Fibroblast of gingiva (primary cell): ENCODE measurements at regions not wholly inside any gene's neighbourhood (a gene's known extent, or its start where the extent isn't known, plus 50 kb on each side); places are given as distances from the start of the nearest gene placed in this dataset.

Source experiments
- DNase-seq: peaks from one replicate; pipeline ENCODE4 v3.0.0-alpha.2; 2011; ENCODE audit warnings: low read depth

DNA sequence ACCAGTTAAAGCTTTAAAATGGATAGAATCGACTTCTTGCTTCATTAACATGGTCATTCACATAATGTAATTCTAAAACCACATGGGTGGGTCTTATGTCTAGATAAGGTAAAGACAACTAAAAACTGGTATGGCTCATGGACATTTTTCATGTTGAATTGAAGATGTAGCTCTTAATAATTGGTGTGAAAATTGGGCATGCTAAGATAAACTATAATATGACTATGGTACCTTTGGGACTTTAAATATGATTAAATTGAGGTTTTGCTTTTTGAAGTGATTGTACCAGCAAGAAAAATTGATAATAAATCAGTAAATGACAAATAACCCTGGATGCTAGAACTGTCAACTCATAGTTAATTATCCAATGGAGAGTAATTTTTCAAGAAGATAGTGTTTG lies 710.7 kb upstream of the PTPRD start:
- no peak for DNase-seq

DNA sequence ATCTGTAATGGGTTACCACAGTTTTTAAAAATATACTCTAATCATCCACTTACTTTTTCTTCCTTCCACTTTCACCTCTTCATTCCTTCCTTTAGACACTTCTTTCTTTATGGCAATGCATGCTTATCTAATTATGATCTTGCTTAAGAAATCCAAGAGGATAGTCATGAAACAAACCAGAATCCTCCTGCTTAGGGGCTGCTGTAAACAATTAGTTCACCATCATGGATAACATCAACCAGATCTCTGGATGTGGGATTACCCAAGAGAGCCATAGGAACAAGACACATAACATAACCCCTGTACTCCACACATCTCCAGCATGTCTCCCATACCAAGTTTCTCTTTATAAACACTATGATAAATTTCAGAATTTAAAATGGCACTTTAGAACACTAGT lies 713.4 kb upstream of the PTPRD start:
- DNase-seq = no peak

DNA sequence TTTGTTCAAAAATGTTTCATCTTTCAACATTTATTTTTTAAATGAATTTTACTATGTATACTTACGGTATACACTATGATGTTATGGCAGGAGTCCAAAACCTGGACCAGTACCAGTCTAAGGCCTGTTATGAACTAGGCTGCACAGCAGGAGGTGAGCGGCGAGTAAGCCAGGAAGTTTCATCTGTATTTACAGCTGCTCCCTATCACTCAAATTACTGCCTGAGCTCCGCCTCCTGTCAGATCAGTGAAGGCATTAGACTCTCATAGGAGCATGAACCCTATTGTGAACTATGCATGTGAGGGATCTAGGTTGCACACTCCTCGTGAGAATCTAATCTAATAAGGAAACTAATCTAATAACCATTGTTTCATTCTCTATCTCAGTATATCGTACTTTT lies 715.5 kb upstream of the PTPRD start:
- no peak for DNase-seq

DNA sequence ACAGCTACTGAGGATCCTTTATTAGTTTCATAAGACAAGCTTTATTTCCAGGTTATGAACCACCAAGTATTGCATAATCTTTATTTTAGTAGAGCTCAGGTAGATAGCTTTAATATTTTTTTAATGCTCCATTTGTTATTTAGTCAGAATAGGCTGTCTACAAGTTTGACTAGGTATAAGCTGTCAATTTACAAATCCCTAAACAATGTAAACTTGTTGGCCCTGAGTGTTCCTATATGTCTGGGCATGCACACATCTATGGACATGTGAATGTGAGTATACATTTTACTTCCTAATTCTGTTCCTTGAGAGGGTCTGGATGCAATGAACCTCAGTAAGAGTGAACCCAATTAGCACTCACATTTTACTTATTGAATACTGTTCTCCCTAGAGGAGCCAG lies 722.2 kb upstream of the PTPRD start:
- DNase-seq = no peak

DNA sequence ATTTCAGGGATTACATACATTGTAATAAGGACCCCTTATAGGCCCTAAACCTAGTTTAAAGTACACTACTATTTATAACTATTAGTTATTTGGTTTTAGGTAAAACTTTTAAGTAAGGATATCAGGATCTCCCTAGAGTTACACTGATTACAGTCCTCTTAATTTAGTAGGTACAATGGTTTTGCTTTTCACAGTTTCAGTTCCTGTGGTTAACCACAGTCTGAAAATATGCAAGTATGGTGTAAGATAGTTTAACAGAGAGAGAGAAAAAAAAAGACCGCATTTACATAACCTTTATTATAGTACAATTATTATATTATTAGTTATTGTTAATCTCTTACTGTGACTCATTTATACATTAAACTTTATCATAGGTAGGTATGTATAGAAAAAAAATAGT lies 725.3 kb upstream of the PTPRD start:
- no peak for DNase-seq

DNA sequence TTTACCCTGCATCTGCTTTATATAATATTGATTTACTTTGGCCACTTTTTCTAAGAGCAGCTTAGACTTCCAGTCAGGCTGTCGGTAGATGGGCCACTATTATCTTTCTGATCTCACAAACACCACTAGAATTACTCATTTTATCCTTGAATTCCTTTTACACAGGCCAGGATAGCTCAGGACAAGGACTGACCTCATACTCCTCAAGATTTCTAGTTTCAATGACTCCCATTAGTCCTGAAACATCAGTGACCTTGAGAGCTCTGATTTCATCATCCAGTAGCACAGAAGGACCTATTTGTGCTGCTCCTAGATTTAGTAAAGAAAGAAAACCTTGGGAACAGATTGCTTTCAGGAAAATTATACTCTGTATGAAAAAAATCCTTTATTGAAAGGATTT lies 727.9 kb upstream of the PTPRD start:
- DNase-seq = no peak

DNA sequence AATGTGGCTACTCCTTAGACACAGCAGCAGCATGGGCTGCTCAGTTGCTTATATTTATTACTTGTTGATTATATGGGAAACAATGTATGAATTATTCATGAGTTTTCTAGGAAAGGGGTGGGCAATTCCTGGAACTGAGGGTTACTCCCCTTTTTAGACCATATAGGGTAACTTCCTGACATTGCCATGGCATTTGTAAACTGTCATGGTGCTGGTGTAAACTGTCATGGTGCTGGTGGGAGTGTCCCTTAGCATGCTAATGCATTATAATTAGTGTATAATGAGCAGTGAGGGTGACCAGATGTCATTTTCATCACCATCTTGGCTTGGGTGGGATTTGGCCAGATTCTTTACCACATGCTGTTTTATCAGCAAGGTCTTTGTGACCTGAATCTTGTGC lies 734.6 kb upstream of the PTPRD start:
- DNase-seq = no peak

DNA sequence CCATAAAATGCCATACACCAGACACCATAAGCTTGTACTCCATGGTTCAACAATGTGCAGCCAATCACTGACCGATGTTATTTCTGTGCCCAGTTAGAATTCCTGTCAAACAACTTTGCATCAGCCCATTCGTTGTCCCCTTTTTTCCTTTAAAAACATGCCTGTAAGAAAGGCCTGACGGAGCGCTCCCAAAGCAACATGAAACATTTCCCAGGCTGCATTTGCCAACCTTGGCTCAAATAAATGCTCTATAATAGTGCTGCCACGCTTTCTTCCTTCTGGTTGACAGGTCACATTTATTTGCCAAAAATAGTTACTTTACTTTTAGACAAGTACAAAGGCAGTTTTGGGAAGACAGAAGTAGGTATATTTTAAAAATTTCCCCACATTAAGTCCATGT lies 735.6 kb upstream of the PTPRD start:
- DNase-seq = no peak

DNA sequence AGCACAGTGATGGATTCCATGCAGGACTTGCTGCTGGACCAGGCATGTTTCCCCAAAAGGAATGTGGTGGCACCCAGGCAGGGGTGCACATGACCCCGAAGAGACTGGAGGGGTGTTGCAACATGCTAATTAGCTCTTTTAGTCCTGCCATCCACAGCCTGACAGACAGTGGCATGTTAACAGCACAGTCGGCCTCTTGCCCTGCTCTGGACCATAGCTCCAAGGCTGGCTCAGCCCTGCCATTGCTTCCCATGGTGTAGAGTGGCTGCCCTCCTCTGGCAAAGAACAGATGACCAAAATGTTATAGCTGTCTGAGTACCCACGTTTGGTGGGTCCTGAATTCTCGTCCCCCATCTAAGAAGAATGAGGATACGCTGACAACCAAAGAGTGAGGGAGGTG lies 736.4 kb upstream of the PTPRD start:
- no peak for DNase-seq

DNA sequence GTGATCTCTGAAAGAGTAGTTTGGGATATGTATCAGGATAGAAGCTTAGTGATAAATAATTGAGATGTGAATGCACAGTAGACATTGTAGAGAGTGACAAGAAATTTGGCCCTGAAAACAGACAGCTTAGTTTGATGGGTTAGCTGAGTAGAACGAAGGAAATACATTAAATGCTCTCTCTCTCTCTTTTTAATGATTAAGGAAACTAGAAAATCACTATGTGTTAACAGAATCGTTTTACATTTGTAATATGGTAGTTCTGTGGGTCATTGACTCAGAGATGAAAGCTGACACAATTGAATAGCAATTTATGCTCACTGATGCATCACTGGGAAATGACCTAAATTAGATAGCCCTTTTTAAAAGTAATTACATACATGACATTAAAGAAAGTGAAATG lies 739.8 kb upstream of the PTPRD start:
- DNase-seq = no peak

DNA sequence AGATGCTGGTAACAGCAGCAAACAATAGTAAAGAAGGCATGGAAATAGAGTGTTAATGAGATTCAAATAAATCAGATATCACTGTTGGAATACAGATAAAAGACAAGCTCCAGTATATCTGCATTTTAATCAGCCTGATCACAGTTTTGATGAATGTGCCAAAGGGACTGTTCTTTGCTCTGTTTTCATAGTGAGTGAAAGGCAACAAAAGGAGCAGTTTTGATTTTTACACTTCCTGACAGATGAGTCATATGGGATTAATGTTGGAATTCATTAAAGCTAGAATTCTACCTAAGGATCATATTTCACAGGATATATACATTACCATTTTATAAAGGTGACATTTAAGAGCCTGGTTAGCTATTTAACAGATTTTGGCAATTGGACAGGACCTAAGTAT lies 743.3 kb upstream of the PTPRD start:
- DNase-seq = no peak

DNA sequence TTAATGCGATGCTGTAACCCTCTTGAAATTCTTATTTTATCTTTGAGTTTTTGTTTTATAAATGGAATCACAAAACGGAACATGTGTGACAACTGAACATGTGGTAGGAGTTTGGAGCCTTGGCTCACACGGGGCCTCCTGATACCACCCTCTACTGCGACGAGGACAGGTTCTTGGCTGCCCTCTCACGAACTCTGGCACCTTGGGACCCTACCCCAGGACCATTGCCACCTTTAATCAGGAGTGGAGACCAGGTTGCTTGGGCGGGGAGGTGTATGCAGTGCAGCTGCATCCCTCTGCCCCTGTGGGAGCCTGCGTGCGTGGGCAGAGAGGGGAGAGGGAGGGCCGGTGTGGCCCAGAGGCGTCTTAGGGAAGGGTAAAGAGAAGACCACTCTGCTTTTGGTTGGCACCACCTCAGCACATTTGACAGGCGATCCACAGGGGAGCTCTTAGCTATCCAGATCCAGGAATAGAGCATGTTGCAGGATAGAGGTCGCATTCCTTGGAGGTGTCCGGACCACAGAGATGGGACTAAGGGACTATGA lies 753.9 kb upstream of the PTPRD start:
- DNase-seq = no peak

DNA sequence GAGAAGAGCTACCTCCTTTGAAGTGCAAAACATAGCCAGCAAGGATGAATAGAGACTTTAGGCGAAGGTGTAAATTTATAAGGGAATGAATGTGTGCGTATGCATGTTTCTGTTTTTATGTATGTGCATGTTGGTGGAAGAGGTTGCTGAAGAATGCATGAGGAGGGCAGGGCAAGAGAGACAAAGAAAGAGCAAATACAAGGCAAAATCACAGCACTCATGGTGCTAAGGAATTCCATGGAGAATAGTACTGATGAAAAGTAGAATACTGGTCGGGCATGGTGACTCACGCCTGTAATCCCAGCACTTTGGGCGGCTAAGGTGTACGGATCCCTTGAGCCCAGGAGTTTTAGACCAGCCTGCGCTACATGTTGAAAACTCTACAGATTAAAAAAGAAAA lies 762.1 kb upstream of the PTPRD start:
- no peak for DNase-seq

DNA sequence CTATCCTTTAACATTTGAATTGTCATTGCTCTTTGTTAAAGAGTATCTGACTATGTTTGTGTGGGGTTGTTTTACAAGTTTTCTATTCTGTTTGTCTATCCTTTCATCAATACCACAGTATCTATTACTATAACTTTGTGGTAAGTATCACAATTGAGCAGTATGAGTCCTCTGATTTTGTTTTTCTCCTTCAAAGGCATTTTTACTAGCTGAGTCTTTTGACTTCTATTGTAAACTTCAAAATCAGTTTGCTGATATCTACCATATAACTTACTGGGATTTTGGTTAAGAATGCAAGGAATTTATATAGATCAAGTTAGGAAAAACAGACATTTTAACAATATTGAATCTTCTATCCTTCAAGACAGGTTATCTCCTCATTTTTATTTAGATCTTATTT lies 789.8 kb upstream of the PTPRD start:
- no peak for DNase-seq

DNA sequence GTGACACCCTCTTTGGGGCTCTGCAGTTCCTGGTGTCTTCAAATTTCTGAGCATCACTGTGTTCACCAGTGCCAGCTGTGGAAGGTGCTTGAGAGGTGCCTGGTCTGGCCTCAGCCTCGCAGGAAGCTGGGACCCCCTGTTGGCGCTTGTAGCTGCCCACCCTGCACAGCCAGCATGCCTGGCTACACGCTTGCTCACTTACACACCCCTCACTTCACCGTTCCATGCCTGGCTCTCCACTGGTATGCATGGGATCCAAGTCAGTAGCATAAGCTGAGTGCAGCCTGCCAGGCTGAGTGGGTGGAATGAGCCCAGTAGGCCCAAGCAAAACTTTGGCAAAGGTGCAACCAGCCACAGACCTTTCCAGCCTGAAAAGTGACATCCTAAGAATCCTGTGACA lies 801.4 kb upstream of the PTPRD start:
- DNase-seq = no peak

DNA sequence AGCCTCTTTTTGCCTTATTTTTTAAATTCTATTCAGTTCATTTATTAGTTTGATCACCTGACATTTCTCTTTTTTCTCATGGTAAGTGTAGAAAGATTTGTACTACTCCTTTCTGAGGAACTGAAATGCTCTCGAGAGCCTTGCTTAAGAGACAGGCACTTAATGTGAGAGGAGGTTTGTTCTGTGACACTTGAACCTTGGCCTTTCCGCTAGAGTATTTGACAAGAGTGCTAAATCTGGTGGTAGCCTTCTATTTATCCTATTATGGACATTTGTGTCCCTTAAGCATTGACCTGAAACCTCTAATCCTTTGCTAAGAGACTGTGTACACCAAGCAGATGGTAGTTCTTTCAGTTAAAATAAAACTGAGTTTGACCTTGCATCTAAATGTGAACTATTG lies 805.0 kb upstream of the PTPRD start:
- no peak for DNase-seq

DNA sequence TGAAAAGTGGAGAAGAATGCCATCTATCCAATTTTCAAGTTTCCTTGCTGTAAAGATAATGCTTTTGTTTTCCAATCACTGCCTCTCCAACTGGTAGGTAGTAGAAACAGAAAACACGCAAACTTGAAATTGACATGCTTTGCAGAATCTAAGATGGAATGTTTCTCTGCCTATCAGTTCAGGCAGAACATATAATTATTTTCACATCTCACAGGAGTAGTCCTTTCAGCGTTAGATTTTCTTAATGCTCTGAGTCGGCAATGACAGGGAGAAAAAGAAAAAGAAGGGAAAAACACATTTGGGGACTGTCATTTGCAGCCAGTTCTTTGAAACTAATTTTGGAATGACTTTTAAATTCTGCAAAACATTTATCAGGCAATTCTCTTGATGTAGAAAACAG lies 818.7 kb upstream of the PTPRD start:
- no peak for DNase-seq

DNA sequence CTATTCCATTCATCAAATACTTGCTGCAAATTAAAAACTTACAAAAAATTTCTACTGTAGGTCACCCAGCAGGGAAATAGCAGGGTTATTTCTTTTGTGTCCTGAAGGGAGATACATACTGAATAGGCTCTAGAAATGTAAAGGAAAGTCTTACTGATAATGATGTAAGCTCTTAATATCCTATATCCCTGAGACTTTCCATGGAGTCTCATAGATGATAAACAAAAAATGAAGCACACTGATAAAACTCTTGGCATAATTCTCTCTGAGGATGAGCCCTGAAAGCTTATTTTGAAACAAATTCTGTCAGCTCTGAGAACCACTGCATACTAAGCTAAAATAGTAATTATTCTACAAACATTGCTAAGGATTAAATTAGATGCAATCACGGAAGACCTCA lies 819.6 kb upstream of the PTPRD start:
- no peak for DNase-seq

DNA sequence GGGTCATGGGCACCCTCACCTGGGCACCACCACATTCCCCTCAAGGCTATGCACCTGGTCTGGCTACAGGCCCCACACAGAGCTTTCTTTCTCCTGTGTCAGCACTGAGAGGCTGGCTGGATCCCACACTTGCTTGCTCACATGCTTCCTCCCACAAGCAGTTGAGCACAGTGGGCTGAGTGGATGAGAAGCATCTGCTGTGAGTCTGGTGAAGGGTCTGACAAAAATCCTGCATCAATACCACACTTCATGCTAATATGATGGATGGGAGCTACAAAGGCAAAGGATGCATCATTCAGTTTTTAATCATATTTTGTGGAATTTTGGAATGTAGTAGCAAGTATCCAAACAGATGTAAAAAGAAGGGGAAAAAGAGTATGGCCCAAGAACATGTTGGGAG lies 830.8 kb upstream of the PTPRD start:
- no peak for DNase-seq

DNA sequence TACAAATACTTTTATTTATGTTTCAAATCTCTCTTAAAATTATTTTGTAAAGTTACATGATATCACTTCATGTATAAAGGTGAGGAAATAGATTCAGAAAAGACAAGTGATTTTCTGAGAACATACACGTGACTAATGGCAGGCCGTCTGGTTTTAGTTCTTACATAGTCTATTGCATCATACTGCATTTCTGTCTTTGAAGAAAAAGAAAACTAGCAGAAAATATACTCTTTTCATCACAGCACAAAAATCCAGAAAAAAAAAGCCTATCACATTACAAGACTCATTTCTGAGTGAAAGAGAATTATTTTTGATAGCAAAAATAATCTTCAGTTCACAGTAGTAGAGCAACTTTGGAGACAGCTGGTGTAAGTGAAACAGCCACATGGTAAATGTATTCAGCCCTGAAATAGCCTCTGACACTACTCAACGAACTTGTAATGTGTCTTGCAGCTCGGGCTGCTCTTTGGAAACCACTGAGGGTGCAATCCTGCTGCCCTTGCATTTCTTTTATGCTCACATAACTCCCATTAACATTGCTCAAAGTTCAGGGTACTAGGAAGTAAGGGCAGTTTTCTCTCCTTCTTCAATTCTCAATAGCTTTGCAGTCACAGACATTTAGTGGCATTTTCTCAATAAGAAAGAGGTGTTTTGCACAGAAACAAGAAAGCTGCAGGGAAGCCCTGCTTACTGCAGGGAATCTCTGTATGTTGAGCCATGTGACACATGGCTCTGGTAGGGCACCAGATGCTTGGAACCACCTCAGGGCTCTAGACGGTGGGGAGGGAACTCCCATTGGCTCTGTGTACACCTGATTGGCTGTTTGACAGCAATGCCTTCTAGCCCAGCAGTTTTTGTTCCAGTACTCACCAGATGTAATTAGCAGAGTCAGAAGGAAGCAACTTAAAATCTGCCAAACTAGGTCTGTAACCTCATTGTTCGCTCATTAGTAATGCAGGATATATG lies 845.3 kb upstream of the PTPRD start:
- no peak for DNase-seq

DNA sequence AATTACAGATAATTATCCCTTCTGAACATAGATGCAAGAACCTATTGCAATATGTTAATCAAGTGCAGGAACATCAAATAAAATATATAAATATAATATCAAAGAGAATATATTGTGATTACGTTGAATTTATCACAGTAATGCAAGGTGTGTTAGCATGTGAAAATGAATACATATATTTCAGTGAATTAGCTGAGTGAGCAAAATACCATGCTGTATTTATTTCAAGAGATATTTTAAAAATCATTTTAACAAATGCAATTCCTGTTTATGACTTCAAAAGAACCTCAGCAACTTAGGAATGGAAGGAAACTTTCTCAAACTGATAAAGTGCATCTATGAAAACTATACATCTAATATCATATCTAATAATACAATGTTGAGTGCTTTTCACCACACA lies 856.9 kb upstream of the PTPRD start:
- DNase-seq = no peak

DNA sequence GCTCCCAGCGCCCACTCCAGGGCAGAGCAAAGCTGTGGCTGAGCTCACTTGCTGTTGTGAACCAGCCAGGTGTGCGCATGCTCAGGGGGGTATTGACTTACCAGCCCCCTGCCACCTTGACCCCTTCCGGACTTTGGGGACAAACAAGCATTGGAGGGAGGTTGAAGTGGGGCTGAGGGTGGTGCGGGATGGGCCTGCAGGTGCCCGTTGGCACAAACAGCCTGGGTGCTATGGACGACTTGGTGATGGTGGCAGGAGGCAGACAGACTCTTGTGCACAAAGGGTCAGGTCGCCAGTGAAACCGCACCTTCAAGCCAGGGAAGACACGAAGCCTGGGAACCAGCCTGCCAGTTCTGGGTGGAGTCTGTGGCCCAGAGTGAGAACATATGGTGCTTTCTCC lies 858.5 kb upstream of the PTPRD start:
- DNase-seq = no peak

DNA sequence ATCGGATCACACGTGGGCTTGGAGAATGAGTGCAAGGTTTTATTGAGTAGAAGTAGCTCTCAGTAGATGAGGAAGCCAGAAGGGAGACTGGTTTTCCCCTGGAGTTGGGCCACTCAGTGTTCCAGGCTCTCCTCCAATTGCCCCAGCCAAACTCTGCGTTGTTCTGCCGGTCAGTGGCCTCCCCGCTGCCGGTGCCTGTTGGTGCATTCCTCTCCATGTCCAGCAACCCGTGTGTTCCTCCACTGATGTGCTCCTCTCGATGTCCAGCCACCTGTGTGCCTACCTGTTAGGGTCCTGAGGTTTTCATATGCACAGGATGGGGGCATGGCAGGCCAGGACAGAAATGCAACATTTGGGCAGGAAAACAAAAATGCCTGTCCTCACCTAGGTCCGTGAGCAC lies 888.0 kb upstream of the PTPRD start:
- DNase-seq = no peak

DNA sequence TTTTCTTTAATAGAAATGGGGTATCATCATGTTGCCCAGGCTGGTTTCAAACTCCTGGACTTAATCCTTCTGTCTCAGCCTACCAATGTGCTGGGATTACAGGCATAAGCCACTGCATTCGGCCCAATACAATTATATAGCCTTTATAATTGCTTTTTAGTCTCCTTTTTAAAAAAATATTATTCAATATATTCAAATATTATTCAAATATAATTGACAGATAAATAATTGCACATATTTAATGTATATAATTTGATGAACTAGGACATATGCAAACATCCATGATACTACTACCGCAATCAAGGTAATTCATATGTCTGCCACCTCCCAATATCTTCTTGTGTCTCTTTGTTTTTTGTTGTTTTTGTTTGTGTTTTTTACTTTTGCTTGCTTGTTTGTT lies 894.2 kb upstream of the PTPRD start:
- no peak for DNase-seq
